ENCODE measurements at regions not wholly inside any gene's neighbourhood (a gene's known extent, or its start where the extent isn't known, plus 50 kb on each side); places are given as distances from the start of the nearest gene placed in this dataset.

GRCh38 chr2:150545916-150546315 is 58.4 kb upstream of the RND3 start (continued):
- TF ChIP-seq CTCF (conservative IDR thresholded peaks at IDR 0.05; ENCODE audit: low read depth in 2 of 2) (no peak), NANOG (IDR thresholded peaks at IDR 0.05; ENCODE audit: borderline replicate concordance) (no peak), POLR2AphosphoS5 (IDR thresholded peaks at IDR 0.05; ENCODE audit: low read depth) (no peak), JUNB (IDR thresholded peaks at IDR 0.05; ENCODE audit: unreplicated experiment) (no peak), EZH2 (IDR thresholded peaks at IDR 0.05; ENCODE audit: low read depth, unreplicated experiment) (no peak), ZNF114 (CRISPR knock-in tag; IDR thresholded peaks at IDR 0.05) (no peak), CREB1 (CRISPR knock-in tag; IDR thresholded peaks at IDR 0.05; ENCODE audit: low read depth) (no peak)
- TF ChIP-seq, protein P1, sequence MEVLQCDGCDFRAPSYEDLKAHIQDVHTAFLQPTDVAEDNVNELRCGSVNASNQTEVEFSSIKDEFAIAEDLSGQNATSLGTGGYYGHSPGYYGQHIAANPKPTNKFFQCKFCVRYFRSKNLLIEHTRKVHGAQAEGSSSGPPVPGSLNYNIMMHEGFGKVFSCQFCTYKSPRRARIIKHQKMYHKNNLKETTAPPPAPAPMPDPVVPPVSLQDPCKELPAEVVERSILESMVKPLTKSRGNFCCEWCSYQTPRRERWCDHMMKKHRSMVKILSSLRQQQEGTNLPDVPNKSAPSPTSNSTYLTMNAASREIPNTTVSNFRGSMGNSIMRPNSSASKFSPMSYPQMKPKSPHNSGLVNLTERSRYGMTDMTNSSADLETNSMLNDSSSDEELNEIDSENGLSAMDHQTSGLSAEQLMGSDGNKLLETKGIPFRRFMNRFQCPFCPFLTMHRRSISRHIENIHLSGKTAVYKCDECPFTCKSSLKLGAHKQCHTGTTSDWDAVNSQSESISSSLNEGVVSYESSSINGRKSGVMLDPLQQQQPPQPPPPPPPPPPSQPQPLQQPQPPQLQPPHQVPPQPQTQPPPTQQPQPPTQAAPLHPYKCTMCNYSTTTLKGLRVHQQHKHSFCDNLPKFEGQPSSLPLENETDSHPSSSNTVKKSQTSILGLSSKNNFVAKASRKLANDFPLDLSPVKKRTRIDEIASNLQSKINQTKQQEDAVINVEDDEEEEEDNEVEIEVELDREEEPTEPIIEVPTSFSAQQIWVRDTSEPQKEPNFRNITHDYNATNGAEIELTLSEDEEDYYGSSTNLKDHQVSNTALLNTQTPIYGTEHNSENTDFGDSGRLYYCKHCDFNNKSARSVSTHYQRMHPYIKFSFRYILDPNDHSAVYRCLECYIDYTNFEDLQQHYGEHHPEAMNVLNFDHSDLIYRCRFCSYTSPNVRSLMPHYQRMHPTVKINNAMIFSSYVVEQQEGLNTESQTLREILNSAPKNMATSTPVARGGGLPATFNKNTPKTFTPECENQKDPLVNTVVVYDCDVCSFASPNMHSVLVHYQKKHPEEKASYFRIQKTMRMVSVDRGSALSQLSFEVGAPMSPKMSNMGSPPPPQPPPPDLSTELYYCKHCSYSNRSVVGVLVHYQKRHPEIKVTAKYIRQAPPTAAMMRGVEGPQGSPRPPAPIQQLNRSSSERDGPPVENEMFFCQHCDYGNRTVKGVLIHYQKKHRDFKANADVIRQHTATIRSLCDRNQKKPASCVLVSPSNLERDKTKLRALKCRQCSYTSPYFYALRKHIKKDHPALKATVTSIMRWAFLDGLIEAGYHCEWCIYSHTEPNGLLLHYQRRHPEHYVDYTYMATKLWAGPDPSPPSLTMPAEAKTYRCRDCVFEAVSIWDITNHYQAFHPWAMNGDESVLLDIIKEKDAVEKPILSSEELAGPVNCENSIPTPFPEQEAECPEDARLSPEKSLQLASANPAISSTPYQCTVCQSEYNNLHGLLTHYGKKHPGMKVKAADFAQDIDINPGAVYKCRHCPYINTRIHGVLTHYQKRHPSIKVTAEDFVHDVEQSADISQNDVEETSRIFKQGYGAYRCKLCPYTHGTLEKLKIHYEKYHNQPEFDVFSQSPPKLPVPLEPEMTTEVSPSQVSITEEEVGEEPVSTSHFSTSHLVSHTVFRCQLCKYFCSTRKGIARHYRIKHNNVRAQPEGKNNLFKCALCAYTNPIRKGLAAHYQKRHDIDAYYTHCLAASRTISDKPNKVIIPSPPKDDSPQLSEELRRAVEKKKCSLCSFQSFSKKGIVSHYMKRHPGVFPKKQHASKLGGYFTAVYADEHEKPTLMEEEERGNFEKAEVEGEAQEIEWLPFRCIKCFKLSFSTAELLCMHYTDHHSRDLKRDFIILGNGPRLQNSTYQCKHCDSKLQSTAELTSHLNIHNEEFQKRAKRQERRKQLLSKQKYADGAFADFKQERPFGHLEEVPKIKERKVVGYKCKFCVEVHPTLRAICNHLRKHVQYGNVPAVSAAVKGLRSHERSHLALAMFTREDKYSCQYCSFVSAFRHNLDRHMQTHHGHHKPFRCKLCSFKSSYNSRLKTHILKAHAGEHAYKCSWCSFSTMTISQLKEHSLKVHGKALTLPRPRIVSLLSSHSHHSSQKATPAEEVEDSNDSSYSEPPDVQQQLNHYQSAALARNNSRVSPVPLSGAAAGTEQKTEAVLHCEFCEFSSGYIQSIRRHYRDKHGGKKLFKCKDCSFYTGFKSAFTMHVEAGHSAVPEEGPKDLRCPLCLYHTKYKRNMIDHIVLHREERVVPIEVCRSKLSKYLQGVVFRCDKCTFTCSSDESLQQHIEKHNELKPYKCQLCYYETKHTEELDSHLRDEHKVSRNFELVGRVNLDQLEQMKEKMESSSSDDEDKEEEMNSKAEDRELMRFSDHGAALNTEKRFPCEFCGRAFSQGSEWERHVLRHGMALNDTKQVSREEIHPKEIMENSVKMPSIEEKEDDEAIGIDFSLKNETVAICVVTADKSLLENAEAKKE (CRISPR knock-in tag; IDR thresholded peaks at IDR 0.05), result no peak

DNA sequence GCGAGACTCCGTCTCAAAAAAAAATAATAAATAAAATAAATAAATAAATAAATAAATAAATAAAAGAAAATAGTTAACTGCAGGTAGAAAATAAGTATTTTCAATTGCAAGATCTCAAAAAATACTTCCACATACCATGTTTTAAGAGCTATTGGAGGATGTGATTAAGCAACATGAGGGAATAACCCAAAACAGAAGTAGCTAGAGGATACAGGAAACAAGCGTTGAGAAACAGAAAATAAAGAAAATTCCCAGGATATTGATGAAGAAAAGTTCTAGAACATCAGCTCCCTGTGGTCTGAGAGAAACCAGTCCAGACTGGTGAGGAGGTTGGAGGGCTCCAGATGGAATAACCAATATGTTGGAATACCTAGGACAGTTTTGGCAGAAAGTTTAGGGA is 57.3 kb upstream of the RND3 start:
- Histone ChIP-seq H3K4me1 (ENCODE audit: insufficient read depth) (no peaks in the 10 kb centered on the region), H3K9me2 (ENCODE audit: insufficient read depth) (0 out of 2 replicates have a peak, but pooled peaks cover 3% of the 10 kb centered on the region), H3K79me2 (replicated peaks; ENCODE audit: insufficient read depth) (no peaks in the 10 kb centered on the region), H3K27me3 (ENCODE audit: insufficient read depth) (no peaks in the 10 kb centered on the region), H3F3A (replicated peaks; ENCODE audit: low read depth) (no peaks in the 10 kb centered on the region), H2AFZ (no peak overlapping the region; the same call in 1 of the 2 replicates), H3K27ac (ENCODE audit: low read depth) (no peak overlapping the region), H4K20me1 (replicated peaks; ENCODE audit: insufficient read depth) (no peaks in the 10 kb centered on the region), H3K4me3 (no peak overlapping the region), H3K36me3 (ENCODE audit: insufficient read depth) (no peaks in the 10 kb centered on the region), H3K4me2 (no peak overlapping the region)
- DNase-seq (ENCODE audit: low spot score) (no peak), ATAC-seq (no peak)
- H3K4me3 Mint-ChIP-seq, result no peak overlapping the region
- H3K9me3 Mint-ChIP-seq, result peaks cover 19% of the 10 kb centered on the region
- no peak overlapping the region for H3K27ac Mint-ChIP-seq
- H3K36me3 Mint-ChIP-seq (ENCODE audit: low read depth), result peaks cover 19% of the 10 kb centered on the region
- no peaks in the 10 kb centered on the region for H3K27me3 Mint-ChIP-seq (ENCODE audit: insufficient read depth, low read depth, poor library complexity)
- H3K4me1 Mint-ChIP-seq, result no peaks in the 10 kb centered on the region
- TF ChIP-seq CREB1 (CRISPR knock-in tag; IDR thresholded peaks at IDR 0.05; ENCODE audit: low read depth) (no peak), ZNF114 (CRISPR knock-in tag; IDR thresholded peaks at IDR 0.05) (no peak), EZH2 (IDR thresholded peaks at IDR 0.05; ENCODE audit: low read depth, unreplicated experiment) (no peak), JUNB (IDR thresholded peaks at IDR 0.05; ENCODE audit: unreplicated experiment) (no peak), EZH2phosphoT487 (IDR thresholded peaks at IDR 0.05; ENCODE audit: unreplicated experiment) (no peak)
- TF ChIP-seq, protein P2, sequence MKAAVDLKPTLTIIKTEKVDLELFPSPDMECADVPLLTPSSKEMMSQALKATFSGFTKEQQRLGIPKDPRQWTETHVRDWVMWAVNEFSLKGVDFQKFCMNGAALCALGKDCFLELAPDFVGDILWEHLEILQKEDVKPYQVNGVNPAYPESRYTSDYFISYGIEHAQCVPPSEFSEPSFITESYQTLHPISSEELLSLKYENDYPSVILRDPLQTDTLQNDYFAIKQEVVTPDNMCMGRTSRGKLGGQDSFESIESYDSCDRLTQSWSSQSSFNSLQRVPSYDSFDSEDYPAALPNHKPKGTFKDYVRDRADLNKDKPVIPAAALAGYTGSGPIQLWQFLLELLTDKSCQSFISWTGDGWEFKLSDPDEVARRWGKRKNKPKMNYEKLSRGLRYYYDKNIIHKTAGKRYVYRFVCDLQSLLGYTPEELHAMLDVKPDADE (IDR thresholded peaks at IDR 0.05), result no peak

Data from GM23338 (cell line).